HG03064 (cell line): ENCODE measurements at regions not wholly inside any gene's neighbourhood (a gene's known extent, or its start where the extent isn't known, plus 50 kb on each side); places are given as distances from the start of the nearest gene placed in this dataset.
"Not testable (repeated sequence)": the region's sequence is repeated elsewhere in the genome, so short reads cannot be mapped to it uniquely, and the experiment has no call there.

ENCODE experiments used
- ATAC-seq: cut with Tn5 transposase; IDR thresholded peaks from one replicate; pipeline ENCODE4 v1.9.1; 2021; ENCODE audit warnings: low read depth; ENCODE audit not compliant: unreplicated experiment

GRCh38 chr6:95660544-95660943, 83.2 kb downstream of the MANEA start:
- no peak for ATAC-seq

DNA sequence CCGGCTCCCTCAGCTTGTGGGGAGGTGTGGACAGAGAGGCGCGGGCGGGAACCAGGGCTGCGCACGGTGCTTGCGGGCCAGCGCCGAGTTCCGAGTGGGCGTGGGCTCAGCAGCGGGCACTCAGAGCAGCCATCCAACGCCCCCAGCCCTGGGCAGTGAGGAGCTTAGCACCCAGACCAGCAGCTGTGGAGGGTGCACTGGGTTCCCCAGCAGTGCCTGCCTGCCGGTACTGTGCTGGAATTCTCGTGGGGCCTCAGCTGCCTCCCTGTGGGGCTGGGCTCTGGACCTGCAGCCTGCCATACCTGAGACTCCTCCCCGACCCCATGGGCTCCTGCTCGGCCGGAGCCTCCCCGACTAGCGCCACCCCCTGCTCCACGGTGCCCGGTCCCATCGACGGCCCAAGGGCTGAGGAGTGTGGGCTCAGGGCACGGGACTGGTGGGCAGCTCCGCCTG, 92.7 kb downstream of the MANEA start:
- ATAC-seq: no peak

DNA sequence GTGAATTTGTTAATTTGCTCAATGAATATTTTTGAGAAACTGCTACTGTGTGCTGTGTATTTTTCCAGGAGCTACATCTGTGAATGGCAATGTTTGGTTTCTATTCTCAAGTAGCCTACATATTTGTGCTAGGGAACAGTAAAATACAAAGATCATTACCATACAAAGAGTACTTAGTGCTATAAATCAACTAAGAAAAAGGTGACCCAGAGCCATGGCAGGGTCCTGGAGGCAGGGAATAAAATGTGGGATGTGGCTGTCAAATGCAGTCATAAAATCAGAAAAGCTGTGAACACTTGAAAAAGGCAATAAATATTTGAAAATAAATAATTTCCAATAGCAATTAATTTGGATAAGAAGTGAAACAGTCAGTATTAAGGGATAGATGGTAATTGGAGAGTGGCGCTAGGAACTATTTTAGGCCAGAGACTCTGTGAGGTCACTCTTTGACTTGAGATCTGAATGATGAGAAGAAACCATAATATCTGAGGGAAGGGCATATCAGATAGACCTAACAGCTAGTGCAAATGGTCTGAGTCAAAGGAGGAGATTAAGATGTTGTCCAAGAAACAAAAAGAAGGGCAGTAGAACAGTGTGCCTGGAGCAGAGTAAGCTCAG, 98.8 kb downstream of the MANEA start:
- no peak for ATAC-seq

DNA sequence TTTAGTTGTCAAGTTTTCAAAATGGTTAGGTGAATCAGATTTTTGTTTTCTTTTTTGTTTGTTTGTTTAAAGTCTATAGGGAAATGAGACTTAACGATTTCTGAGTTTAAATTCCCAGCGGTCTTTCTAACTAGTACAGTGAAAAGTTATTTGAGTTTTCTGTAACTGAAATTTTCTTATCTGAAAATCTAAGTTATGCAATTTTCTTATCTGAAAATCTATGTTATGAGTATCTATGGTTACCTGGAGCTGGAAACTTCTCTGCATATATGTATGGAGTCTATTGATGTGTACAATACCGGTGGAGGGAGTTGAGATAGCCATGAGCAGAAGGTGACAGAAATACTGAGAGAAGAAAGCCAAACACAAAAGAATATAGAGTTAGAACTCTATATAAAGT, 102.6 kb downstream of the MANEA start:
- no peak for ATAC-seq

DNA sequence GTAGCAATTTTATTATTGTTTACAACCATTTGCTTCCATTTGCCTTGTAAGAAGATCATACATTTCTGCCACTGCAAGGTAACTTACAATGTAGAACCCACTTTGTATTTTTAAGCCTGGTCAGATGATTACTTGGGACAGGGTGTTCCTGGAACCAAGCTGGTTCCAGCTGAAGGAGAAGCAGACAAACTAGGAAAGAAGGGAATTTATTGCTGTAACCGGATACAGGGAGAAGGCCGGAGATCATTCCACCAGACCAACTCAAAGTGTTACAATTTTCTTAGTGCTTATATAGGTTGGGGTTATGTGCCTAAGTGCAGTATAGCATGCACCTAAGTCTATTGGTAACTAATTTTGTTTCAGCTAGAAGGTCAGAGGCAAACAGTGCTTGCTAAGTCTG, 104.4 kb downstream of the MANEA start:
- no peak for ATAC-seq

GRCh38 chr6:95682476-95682875, 105.1 kb downstream of the MANEA start:
- ATAC-seq: no peak

GRCh38 chr6:95685822-95686221, 108.5 kb downstream of the MANEA start:
- ATAC-seq: no peak

DNA sequence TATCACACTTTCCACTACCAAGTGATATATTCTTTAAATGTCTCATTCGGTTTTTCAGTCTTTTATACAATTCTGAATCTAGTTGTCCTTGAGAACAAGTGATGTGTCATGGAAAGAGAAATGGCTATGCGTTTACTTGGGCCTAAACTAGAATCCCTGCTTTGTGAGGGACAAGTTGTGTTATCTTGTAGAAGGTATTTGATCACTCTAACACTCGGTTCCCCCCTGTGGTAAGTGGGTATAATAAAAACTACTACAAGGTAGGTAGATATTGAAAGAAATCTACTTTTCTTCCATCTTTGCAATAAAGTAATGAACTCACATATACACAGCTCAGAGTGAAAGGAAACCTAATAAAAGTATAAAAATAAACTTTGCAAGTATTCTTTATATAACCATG, 108.9 kb downstream of the MANEA start:
- ATAC-seq: no peak

GRCh38 chr6:95686895-95687294, 109.6 kb downstream of the MANEA start:
- ATAC-seq: no peak

DNA sequence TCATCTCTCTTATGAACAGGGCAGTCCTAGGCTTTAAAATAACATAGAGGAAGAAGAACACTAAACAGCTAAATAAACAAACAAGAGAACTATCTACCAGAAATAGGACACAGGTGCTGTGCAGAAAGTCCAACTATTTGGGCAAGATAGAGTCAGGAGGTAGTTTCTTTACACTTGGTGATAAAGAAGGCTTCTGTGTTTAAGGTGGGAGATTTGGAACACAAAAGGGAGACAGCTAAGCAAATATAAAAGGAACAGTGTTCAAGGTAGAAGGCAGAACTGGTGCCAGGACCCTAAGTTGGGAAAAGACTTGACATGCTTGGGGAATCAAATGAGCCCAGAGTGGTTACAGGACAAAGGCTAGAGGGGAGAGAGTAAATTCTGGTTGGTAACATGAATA, 110.5 kb downstream of the MANEA start:
- ATAC-seq: no peak

DNA sequence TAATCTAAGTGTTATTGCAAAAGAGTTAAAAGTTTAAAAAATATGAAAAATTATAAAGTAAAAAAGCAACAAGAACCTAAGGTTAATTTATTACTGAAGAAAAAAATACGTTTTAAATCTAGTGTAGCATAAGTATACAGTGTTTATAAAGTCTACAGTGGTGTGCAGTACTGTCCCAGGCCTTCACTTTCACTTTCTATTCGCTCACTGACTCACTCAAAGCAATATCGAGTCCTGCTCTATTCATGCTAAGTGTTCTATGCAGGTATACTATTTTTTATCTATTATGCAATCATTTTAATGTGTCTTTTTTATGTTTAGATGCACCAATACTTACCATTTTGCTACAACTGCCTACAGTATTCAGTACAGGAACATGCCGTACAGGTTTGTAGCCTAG, 113.0 kb downstream of the MANEA start:
- no peak for ATAC-seq

DNA sequence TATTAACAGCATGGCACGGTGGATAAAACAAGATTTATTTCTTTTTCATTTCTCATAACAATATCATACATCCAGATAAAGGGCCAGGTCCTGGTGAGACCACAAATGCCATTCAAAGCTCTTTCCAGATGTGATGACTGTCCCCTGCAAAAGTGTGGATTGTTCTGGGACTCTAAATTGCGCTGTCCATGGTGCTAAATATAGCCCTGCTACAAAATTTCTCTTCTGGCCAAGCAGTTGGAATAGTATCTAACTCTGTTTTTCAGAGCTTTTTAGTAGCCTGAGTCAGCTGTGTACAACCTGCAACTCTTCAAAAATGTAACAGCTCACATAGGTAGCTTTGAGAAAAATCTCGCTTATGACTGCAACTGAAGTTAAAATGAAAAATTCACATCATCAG, 115.8 kb downstream of the MANEA start:
- ATAC-seq: no peak

GRCh38 chr6:95698271-95698670, 120.9 kb downstream of the MANEA start:
- no peak for ATAC-seq

- no peak for ATAC-seq
Observed at GRCh38 chr6:95723638-95724037, 146.3 kb downstream of the MANEA start.

- no peak for ATAC-seq
Observed at GRCh38 chr6:95725344-95725743, 148.0 kb downstream of the MANEA start.

DNA sequence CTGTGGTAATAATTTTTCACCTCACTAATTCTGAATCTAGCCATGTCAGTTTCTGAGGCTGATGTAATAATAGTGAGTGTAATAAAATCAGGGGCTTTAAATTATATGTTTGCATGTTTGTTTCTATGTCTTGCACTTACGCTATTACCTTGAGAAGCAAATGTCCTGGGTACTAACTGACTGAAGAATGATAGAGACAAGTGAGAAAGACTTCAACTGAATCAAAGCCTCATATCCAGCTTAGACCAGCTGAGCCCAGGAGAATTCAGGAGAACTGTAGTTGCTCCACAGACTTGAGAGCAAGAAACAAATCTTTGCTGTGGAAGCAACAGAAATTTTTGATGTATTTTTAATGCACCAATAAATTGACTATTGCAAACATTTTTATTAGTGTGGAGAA, 162.8 kb downstream of the MANEA start:
- ATAC-seq: no peak

DNA sequence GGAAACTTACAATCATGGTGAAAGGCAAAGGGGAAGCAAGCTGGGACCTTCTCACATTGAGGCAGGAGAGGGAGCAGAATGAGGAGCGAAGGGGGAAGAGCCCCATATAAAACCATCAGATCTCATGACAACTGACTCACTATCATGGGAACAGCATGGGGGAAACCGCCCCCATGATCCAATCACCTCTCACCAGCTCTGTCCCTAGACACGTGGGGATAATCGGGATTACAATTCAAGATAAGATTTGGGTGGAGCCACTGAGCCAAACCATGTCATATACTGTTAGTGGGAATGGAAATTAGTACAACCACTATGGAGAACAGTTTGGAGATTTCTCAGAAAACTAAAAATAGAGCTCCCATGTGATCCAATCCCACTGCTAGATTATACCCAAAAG, 163.7 kb downstream of the MANEA start:
- ATAC-seq: no peak

DNA sequence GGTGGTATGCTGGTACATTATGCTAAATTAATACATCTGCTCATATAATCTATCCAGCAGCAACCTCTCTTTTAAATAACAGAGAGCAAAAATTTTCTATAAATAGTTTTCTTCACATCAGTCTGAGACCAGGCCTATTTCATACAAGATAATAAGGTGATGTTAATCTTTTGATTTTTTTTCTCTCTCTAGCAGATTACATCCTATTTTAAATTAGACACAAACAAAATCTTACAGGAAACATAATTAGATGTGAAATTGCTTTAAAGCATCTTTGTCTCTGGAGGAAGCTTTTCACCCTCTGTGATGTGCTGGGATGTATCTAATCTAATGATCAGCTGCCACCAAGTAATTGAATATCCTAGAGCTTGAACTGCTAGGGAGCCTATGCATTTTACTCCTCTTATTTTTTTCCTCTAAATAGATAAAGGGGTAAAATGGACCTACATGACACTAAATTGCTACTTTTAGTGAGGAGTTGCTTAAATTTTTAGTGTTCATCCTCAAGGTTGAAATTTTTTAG, 165.5 kb downstream of the MANEA start:
- ATAC-seq: no peak

DNA sequence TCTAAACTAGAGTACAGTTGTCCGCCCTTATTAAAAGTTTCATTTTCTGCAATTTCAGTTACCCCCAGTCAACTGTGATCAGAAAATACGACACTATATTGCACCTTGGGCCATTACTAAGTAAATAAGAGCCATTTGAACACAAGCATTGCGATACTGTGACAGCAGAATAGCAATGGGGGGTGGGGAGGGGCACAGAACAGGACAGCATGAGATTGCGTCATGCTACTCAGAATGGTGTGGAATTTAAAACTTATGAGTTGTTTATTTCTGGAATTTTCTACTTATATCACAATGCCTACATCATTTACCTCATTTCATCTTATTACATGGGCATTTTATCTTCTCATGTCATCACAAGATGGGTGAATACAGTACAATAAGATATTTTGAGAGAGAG, 166.3 kb downstream of the MANEA start:
- ATAC-seq: no peak

GRCh38 chr6:95758236-95759069, 181.1 kb downstream of the MANEA start:
- ATAC-seq: not testable (repeated sequence)

GRCh38 chr6:95767897-95768463, 190.6 kb downstream of the MANEA start:
- no peak for ATAC-seq

GRCh38 chr6:95768539-95768938, 191.2 kb downstream of the MANEA start:
- ATAC-seq: no peak
